Activated naive CD8-positive, alpha-beta T cell treated with anti-CD3 and anti-CD28 coated beads, Interleukin-2, amount 10 ng/mL, durations not matched to agents 7 days and 5 days (primary cell): ENCODE measurements at regions not wholly inside any gene's neighbourhood (a gene's known extent, or its start where the extent isn't known, plus 50 kb on each side); places are given as distances from the start of the nearest gene placed in this dataset.

Source experiments
- ATAC-seq: fragments of 150-1000 bp; cut with Tn5 transposase; one replicate; pipeline ENCODE4 v1.10.0; 2021; ENCODE audit warnings: low read depth, moderate library complexity
- POLR2A ChIA-PET: fragments of 350-600 bp; sonication (Branson Sonifier 250); formaldehyde crosslinking; loops from one replicate; lab custom pipeline; 2021; ENCODE audit warnings: antibody characterized with exemption; lab: Charles Lee
- DNase-seq: peaks from one replicate; pipeline ENCODE4 v3.0.0; 2021
- H3K27ac Mint-ChIP-seq: one replicate; pipeline ENCODE4 v1.8.0; 2022; ENCODE audit warnings: mild to moderate bottlenecking, mixed read lengths
- H3K27me3 Mint-ChIP-seq: one replicate; pipeline ENCODE4 v1.8.0; 2022; ENCODE audit warnings: mild to moderate bottlenecking, moderate library complexity, mixed read lengths
- H3K36me3 Mint-ChIP-seq: one replicate; pipeline ENCODE4 v1.8.0; 2021; ENCODE audit warnings: mild to moderate bottlenecking, mixed read lengths
- H3K4me1 Mint-ChIP-seq: one replicate; pipeline ENCODE4 v1.8.0; 2021; ENCODE audit warnings: mixed read lengths
- H3K4me3 Mint-ChIP-seq: one replicate; pipeline ENCODE4 v1.8.0; 2022; ENCODE audit warnings: mild to moderate bottlenecking, moderate library complexity, mixed read lengths
- H3K9me3 Mint-ChIP-seq: one replicate; pipeline ENCODE4 v1.8.0; 2021; ENCODE audit warnings: mixed read lengths

GRCh38 chr15:92224843-92225242 is 168.8 kb upstream of the ST8SIA2 start:
- no peaks in the 10 kb centered on the region for H3K36me3 Mint-ChIP-seq
- H3K27me3 Mint-ChIP-seq = peaks cover 9% of the 10 kb centered on the region
- no peaks in the 10 kb centered on the region for H3K9me3 Mint-ChIP-seq
- no peak overlapping the region for H3K4me3 Mint-ChIP-seq
- ATAC-seq (no peak), DNase-seq (no peak)
- H3K27ac Mint-ChIP-seq = no peak overlapping the region
- no peaks in the 10 kb centered on the region for H3K4me1 Mint-ChIP-seq
- POLR2A ChIA-PET = no interaction called here

GRCh38 chr15:92226020-92226612 is 167.6 kb upstream of the ST8SIA2 start:
- Mint-ChIP-seq H3K27me3 (peaks cover 9% of the 10 kb centered on the region), H3K4me3 (no peak overlapping the region), H3K27ac (no peak overlapping the region), H3K9me3 (no peaks in the 10 kb centered on the region), H3K4me1 (no peaks in the 10 kb centered on the region), H3K36me3 (no peaks in the 10 kb centered on the region)
- no peak for DNase-seq
- no peak for ATAC-seq
- POLR2A ChIA-PET = no interaction called here

GRCh38 chr15:92228830-92229229 is 164.9 kb upstream of the ST8SIA2 start:
- H3K9me3 Mint-ChIP-seq = no peaks in the 10 kb centered on the region
- no peaks in the 10 kb centered on the region for H3K36me3 Mint-ChIP-seq
- DNase-seq (no peak), ATAC-seq (no peak)
- no peak overlapping the region for H3K4me3 Mint-ChIP-seq
- no peaks in the 10 kb centered on the region for H3K4me1 Mint-ChIP-seq
- H3K27ac Mint-ChIP-seq = no peak overlapping the region
- H3K27me3 Mint-ChIP-seq = peaks cover 9% of the 10 kb centered on the region
- POLR2A ChIA-PET = interaction anchor here (0.6 kb wide), 1 partner anchor 179 kb away, joined by 3 read pairs; no protein-coding TSS in a partner anchor

DNA sequence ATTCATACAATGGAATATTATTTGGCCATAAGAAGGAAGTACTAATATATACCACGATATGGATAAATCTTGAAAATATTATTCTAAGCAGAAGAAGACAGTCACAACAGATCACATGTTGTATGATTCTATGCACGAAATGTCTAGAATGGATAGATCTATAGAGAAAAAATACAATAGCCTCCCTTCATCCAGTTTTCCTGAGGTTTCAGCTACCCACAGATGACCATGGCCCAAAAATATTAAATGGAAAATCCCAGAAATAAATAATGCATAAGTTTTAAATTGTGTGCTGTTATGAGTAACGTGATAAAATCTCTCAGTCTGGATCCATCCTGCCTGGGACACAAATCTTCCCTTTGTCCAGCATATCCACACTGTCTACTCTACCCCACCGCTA is 162.2 kb upstream of the ST8SIA2 start:
- H3K4me1 Mint-ChIP-seq = no peaks in the 10 kb centered on the region
- no peak overlapping the region for H3K4me3 Mint-ChIP-seq

GRCh38 chr15:92232317-92232716 is 161.4 kb upstream of the ST8SIA2 start:
- H3K4me1 Mint-ChIP-seq = no peaks in the 10 kb centered on the region
- no peak overlapping the region for H3K27ac Mint-ChIP-seq
- POLR2A ChIA-PET = no interaction called here
- H3K36me3 Mint-ChIP-seq = no peaks in the 10 kb centered on the region
- no peak overlapping the region for H3K4me3 Mint-ChIP-seq
- DNase-seq (no peak), ATAC-seq (no peak)
- no peaks in the 10 kb centered on the region for H3K9me3 Mint-ChIP-seq
- H3K27me3 Mint-ChIP-seq = peaks cover 18% of the 10 kb centered on the region

More for the DNA sequence above, 162.2 kb upstream of the ST8SIA2 start:
- H3K36me3 Mint-ChIP-seq = no peaks in the 10 kb centered on the region
- H3K9me3 Mint-ChIP-seq = no peaks in the 10 kb centered on the region
- no peak for ATAC-seq
- POLR2A ChIA-PET = no interaction called here
- peaks cover 18% of the 10 kb centered on the region for H3K27me3 Mint-ChIP-seq
- no peak for DNase-seq
- no peak overlapping the region for H3K27ac Mint-ChIP-seq

GRCh38 chr15:92232876-92233275 is 160.8 kb upstream of the ST8SIA2 start:
- ATAC-seq (no peak), DNase-seq (no peak)
- H3K27ac Mint-ChIP-seq = no peak overlapping the region
- no peaks in the 10 kb centered on the region for H3K9me3 Mint-ChIP-seq
- H3K27me3 Mint-ChIP-seq = peaks cover 18% of the 10 kb centered on the region
- H3K4me3 Mint-ChIP-seq = no peak overlapping the region
- H3K36me3 Mint-ChIP-seq = no peaks in the 10 kb centered on the region
- no peaks in the 10 kb centered on the region for H3K4me1 Mint-ChIP-seq
- POLR2A ChIA-PET = no interaction called here

- H3K4me1 Mint-ChIP-seq = no peaks in the 10 kb centered on the region
- H3K36me3 Mint-ChIP-seq = no peaks in the 10 kb centered on the region
- H3K27ac Mint-ChIP-seq = no peak overlapping the region
- no peak overlapping the region for H3K4me3 Mint-ChIP-seq
- no peak for DNase-seq
- ATAC-seq = no peak
- peaks cover 33% of the 10 kb centered on the region for H3K27me3 Mint-ChIP-seq
- peaks cover 2% of the 10 kb centered on the region for H3K9me3 Mint-ChIP-seq
- POLR2A ChIA-PET = no interaction called here
Measured at GRCh38 chr15:92243227-92243626, 150.5 kb upstream of the ST8SIA2 start.

- POLR2A ChIA-PET = no interaction called here
- H3K27me3 Mint-ChIP-seq = peaks cover 24% of the 10 kb centered on the region
- H3K4me1 Mint-ChIP-seq = no peaks in the 10 kb centered on the region
- DNase-seq = no peak
- no peaks in the 10 kb centered on the region for H3K36me3 Mint-ChIP-seq
- no peak for ATAC-seq
- no peaks in the 10 kb centered on the region for H3K9me3 Mint-ChIP-seq
- H3K27ac Mint-ChIP-seq = no peak overlapping the region
- H3K4me3 Mint-ChIP-seq = no peak overlapping the region
Measured at GRCh38 chr15:92244703-92245102, 149.0 kb upstream of the ST8SIA2 start.

DNA sequence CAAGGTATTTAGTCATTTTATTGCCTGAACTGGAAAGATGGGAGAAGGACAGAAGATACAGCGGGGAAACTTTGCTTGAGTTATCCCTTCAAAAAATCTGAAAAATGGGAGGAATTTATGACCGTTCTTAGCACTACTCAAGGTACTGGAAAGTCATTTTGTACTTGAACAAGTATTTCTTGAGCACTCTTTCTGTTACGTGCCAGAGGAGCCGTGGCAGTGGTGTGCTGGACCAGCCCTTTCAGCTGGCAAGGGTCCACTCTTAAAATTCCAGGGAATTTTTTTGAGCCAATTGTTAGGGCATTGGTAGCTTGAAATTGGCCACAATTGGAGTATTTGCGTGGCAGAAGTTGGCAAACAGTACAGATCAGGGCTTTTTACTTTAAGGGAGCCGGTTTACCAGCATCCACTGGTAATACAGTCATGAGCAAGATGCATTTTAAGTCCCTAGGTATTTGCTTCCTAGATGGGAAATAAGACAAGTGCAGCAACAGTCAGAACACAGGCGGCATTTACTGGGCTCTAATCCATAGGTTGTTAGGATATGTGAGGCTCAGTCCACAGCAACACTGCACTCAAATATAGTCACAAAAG is 145.9 kb upstream of the ST8SIA2 start:
- no peak for DNase-seq
- Mint-ChIP-seq H3K4me3 (no peak overlapping the region), H3K4me1 (no peaks in the 10 kb centered on the region), H3K27me3 (peaks cover 16% of the 10 kb centered on the region), H3K9me3 (peaks cover 1% of the 10 kb centered on the region), H3K36me3 (no peaks in the 10 kb centered on the region), H3K27ac (no peak overlapping the region)
- ATAC-seq = no peak
- POLR2A ChIA-PET = no interaction called here

GRCh38 chr15:92266796-92267685 is 126.6 kb upstream of the ST8SIA2 start:
- Mint-ChIP-seq H3K27me3 (peaks cover 16% of the 10 kb centered on the region), H3K4me1 (peaks cover 1% of the 10 kb centered on the region), H3K9me3 (no peaks in the 10 kb centered on the region), H3K4me3 (no peak overlapping the region), H3K36me3 (no peaks in the 10 kb centered on the region), H3K27ac (no peak overlapping the region)
- POLR2A ChIA-PET = no interaction called here
- DNase-seq (no peak), ATAC-seq (no peak)

DNA sequence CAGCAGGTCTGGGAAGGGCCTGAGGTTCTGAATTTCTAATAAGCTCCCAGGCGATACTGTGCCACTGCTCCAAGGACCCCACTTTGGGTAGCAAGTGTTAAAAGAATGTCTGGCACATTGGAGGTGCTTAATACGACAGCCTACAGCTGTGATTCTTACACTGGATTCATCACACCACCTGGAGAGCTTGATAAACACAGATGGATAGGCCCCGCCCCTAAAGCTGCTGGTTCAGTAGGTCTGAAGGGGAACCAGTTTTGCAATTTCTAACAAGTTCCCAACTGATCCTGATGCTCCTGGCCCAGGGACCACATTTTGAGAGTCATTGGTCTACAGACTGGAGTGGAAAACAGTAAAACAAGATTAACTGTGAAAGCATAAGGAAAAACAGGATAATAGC is 124.8 kb upstream of the ST8SIA2 start:
- Mint-ChIP-seq H3K9me3 (no peaks in the 10 kb centered on the region), H3K4me3 (no peak overlapping the region), H3K36me3 (no peaks in the 10 kb centered on the region), H3K4me1 (peaks cover 1% of the 10 kb centered on the region), H3K27ac (no peak overlapping the region), H3K27me3 (peaks cover 18% of the 10 kb centered on the region)
- POLR2A ChIA-PET = no interaction called here
- DNase-seq = no peak
- no peak for ATAC-seq

DNA sequence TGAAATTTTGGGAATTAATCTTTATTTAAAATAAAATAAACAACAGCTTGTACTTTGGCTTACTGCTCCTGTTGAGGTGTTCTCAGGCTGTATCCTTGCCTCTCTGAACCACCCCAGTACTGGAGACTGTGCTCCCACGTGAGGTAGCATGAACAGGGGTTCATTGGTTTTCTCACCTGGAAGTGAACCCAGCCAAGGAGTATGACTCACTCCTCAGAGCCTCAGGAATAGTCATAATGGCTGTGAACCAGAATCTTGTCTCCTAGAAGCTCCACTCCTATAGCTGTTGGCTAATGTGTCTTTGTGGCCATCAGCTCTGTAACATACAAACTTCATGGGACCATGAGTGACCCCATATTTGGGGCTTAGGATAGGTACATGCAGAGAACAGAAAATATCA is 122.5 kb upstream of the ST8SIA2 start:
- ATAC-seq = no peak
- no peak overlapping the region for H3K4me3 Mint-ChIP-seq
- H3K27me3 Mint-ChIP-seq = peaks cover 13% of the 10 kb centered on the region
- no peaks in the 10 kb centered on the region for H3K36me3 Mint-ChIP-seq
- POLR2A ChIA-PET = no interaction called here
- no peak for DNase-seq
- no peak overlapping the region for H3K27ac Mint-ChIP-seq
- H3K4me1 Mint-ChIP-seq = no peaks in the 10 kb centered on the region
- H3K9me3 Mint-ChIP-seq = no peaks in the 10 kb centered on the region

- no peak overlapping the region for H3K4me3 Mint-ChIP-seq
- H3K36me3 Mint-ChIP-seq = no peaks in the 10 kb centered on the region
- ATAC-seq (no peak), DNase-seq (no peak)
- H3K9me3 Mint-ChIP-seq = no peaks in the 10 kb centered on the region
- POLR2A ChIA-PET = no interaction called here
- H3K27ac Mint-ChIP-seq = no peak overlapping the region
- H3K27me3 Mint-ChIP-seq = peaks cover 13% of the 10 kb centered on the region
- H3K4me1 Mint-ChIP-seq = no peaks in the 10 kb centered on the region
Measured at GRCh38 chr15:92272106-92272505, 121.6 kb upstream of the ST8SIA2 start.

DNA sequence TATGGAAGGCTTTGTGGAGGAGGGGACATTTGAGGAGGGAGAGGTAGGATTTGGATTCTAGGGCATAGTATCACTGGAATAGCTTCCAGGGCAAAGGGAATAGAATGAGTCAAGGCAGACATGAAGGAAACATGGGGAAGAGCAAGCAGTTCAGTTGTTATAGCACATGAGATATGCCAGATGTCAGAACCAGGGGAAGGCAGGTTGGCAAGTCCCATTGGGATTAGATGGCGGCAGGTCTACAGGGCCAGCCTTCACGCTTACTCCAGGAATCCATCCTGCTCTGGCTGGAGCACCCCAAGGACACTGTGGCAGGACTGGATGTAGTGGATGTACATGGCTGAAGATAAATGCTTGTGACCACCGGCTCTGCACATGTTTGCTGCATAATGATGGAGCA is 120.4 kb upstream of the ST8SIA2 start:
- no peak overlapping the region for H3K4me3 Mint-ChIP-seq
- H3K36me3 Mint-ChIP-seq = no peaks in the 10 kb centered on the region
- no peak for DNase-seq
- POLR2A ChIA-PET = no interaction called here
- H3K27me3 Mint-ChIP-seq = peaks cover 13% of the 10 kb centered on the region
- H3K27ac Mint-ChIP-seq = no peak overlapping the region
- no peaks in the 10 kb centered on the region for H3K4me1 Mint-ChIP-seq
- ATAC-seq = no peak
- no peaks in the 10 kb centered on the region for H3K9me3 Mint-ChIP-seq
